IMR-90 (cell line): ENCODE measurements at regions not wholly inside any gene's neighbourhood (a gene's known extent, or its start where the extent isn't known, plus 50 kb on each side); places are given as distances from the start of the nearest gene placed in this dataset.

Experiments used
- ATAC-seq: fragments of 200-7000 bp; cut with Tn5 transposase; 2 replicates; pipeline ENCODE4 v1.9.1; 2020; ENCODE audit warnings: low read depth, mild to moderate bottlenecking, moderate library complexity
- BruUV-seq: library from RNA; stranded (reverse); fragments of 400-500 nt; replicated peaks from 2 replicates; lab custom pipeline; 2021; lab: Mats Ljungman, UMichigan
- CTCF ChIA-PET: fragments of 300-600 bp; formaldehyde crosslinking; extraction: SDS; loops from one replicate; lab custom pipeline; 2021; ENCODE audit warnings: antibody characterized with exemption; lab: Yijun Ruan, JAX
- POLR2A ChIA-PET: fragments of 300-600 bp; sonication (Branson Sonifier 250); formaldehyde crosslinking; loops from one replicate; lab custom pipeline; 2022; ENCODE audit warnings: antibody characterized with exemption; ENCODE audit not compliant: unreplicated experiment; lab: Charles Lee
- DNase-seq: peaks from one replicate; pipeline ENCODE4 v3.0.0; 2013
- H2AFZ ChIP-seq: replicated peaks from 2 replicates; pipeline ENCODE3; 2013; ENCODE audit warnings: low read length, mild to moderate bottlenecking; ENCODE audit not compliant: poor library complexity
- H2AK5ac ChIP-seq: 2 replicates; pipeline ENCODE4 v1.6.1; 2013; ENCODE audit warnings: low read depth, low read length, inconsistent platforms
- H2AK9ac ChIP-seq: replicated peaks from 2 replicates; pipeline ENCODE3; 2013; ENCODE audit warnings: mild to moderate bottlenecking, low read depth, low read length, moderate library complexity; ENCODE audit not compliant: poor library complexity
- H2BK120ac ChIP-seq: 2 replicates; pipeline ENCODE4 v1.6.1; 2013; ENCODE audit warnings: low read depth, low read length, inconsistent platforms
- H2BK15ac ChIP-seq: 3 replicates; pipeline ENCODE4 v1.6.1; 2013; ENCODE audit warnings: low read depth, low read length, inconsistent platforms
- H2BK20ac ChIP-seq: 2 replicates; pipeline ENCODE4 v1.6.1; 2013; ENCODE audit warnings: low read depth, mild to moderate bottlenecking, inconsistent platforms, low read length, moderate library complexity
- H2BK5ac ChIP-seq: 2 replicates; pipeline ENCODE4 v1.6.1; 2013; ENCODE audit warnings: mild to moderate bottlenecking, low read depth, low read length, inconsistent platforms; ENCODE audit not compliant: poor library complexity, severe bottlenecking
- H3K14ac ChIP-seq: replicated peaks from 2 replicates; pipeline ENCODE4 v1.6.1; 2013; ENCODE audit warnings: low read depth, low read length, inconsistent platforms
- H3K18ac ChIP-seq: 2 replicates; pipeline ENCODE4 v1.6.1; 2013; ENCODE audit warnings: low read depth, low read length, control low read depth
- H3K23ac ChIP-seq: 2 replicates; pipeline ENCODE4 v1.6.1; 2013; ENCODE audit warnings: low read depth, low read length, inconsistent platforms
- H3K27ac ChIP-seq: 2 replicates; pipeline ENCODE4 v1.5.1; 2013; ENCODE audit warnings: mild to moderate bottlenecking, control low read depth, low read length; ENCODE audit not compliant: insufficient read depth
- H3K27me3 ChIP-seq: 2 replicates; pipeline ENCODE4 v1.6.1; 2013; ENCODE audit warnings: low read length; ENCODE audit not compliant: control insufficient read depth, insufficient read depth
- H3K36me3 ChIP-seq: 2 replicates; pipeline ENCODE4 v1.6.1; 2013; ENCODE audit warnings: low read length, mixed read lengths; ENCODE audit not compliant: control insufficient read depth, insufficient read depth
- H3K4ac ChIP-seq: 2 replicates; pipeline ENCODE4 v1.6.1; 2013; ENCODE audit warnings: low read depth, low read length, inconsistent platforms
- H3K4me1 ChIP-seq: 2 replicates; pipeline ENCODE4 v1.6.1; 2013; ENCODE audit warnings: low read length, mixed read lengths; ENCODE audit not compliant: control insufficient read depth, insufficient read depth
- H3K4me2 ChIP-seq: 2 replicates; pipeline ENCODE4 v1.6.1; 2013; ENCODE audit warnings: low read depth, mild to moderate bottlenecking, control low read depth, low read length, moderate library complexity
- H3K4me3 ChIP-seq: 2 replicates; pipeline ENCODE4 v1.5.1; 2013; ENCODE audit warnings: low read depth, mild to moderate bottlenecking, control low read depth, low read length, moderate library complexity; ENCODE audit not compliant: insufficient read depth
- H3K56ac ChIP-seq: 2 replicates; pipeline ENCODE4 v1.6.1; 2013; ENCODE audit warnings: low read length, inconsistent platforms; ENCODE audit not compliant: insufficient read depth; ENCODE audit errors: extremely low read depth
- H3K79me1 ChIP-seq, 2 experiments: 2 replicates each; pipeline ENCODE4 v1.6.1; 2013; ENCODE audit warnings: low read length in 2 of 2, inconsistent platforms in 1 of 2, low read depth in 1 of 2
- H3K9ac ChIP-seq: 2 replicates; pipeline ENCODE4 v1.6.1; 2013; ENCODE audit warnings: low read depth, low read length, control low read depth
- H3K9me1 ChIP-seq: 2 replicates; pipeline ENCODE4 v1.6.1; 2013; ENCODE audit warnings: low read length, inconsistent platforms; ENCODE audit not compliant: insufficient read depth
- H3K9me3 ChIP-seq: 2 replicates; pipeline ENCODE4 v1.6.1; 2013; ENCODE audit warnings: low read length; ENCODE audit not compliant: control insufficient read depth, insufficient read depth
- H4K20me1 ChIP-seq: 2 replicates; pipeline ENCODE4 v1.6.1; 2013; ENCODE audit warnings: low read length, inconsistent platforms; ENCODE audit not compliant: insufficient read depth
- H4K5ac ChIP-seq: 2 replicates; pipeline ENCODE4 v1.6.1; 2013; ENCODE audit warnings: mild to moderate bottlenecking, low read depth, low read length, control low read depth
- H4K8ac ChIP-seq, 2 experiments: 2 replicates each; pipeline ENCODE4 v1.6.1; 2013; ENCODE audit warnings: low read depth in 2 of 2, low read length in 2 of 2, control low read depth in 1 of 2, inconsistent platforms in 1 of 2
- H4K91ac ChIP-seq: 2 replicates; pipeline ENCODE4 v1.6.1; 2013; ENCODE audit warnings: low read depth, low read length, inconsistent platforms; ENCODE audit not compliant: insufficient read depth
- BHLHE40 ChIP-seq: fragments of 150-350 bp; IDR thresholded peaks from 2 replicates; pipeline ENCODE4 v1.6.1; 2016; ENCODE audit warnings: mild to moderate bottlenecking, low read depth, low read length
- MAFK ChIP-seq: IDR thresholded peaks from 2 replicates; pipeline ENCODE4 v1.6.1; 2012; ENCODE audit warnings: low read depth, low read length, improper control_type of control experiment
- WGBS, 2 experiments: methylation state at CpG; one replicate each; pipeline versions ENCODE4 v1.1.5 to v1.1.7; 2013; ENCODE audit warnings: missing lambda C conversion rate in 2 of 2; ENCODE audit not compliant: insufficient read length in 1 of 2; ENCODE audit errors: extremely low coverage in 2 of 2; 5-methylcytosine and 5-hydroxymethylcytosine counted together
- dilution Hi-C: fragments of 300-500 bp; cut with HindIII; formaldehyde crosslinking; loops from one replicate; pipeline ENCODE4 v1.14.3; 2018; ENCODE audit warnings: low sequenced_read_pairs; ENCODE audit not compliant: unreplicated experiment
- in situ Hi-C: fragments of 300-500 bp; cut with MboI; formaldehyde crosslinking; loops from 3 replicates; pipeline ENCODE4 v1.14.3; 2019; ENCODE audit warnings: low sequenced_read_pairs, inconsistent platforms, mixed read lengths
- intact Hi-C: fragments of 100-400 bp; cut with micrococcal nuclease; formaldehyde crosslinking; loops from 2 replicates; pipeline ENCODE4 v1.10.0; 2022

GRCh38 chr13:57437587-57437986 lies 194.0 kb upstream of the PCDH17 start:
- H2BK20ac ChIP-seq, result no peak overlapping the region
- H3K9me3 ChIP-seq, result peaks cover 10% of the 10 kb centered on the region; the same call in 1 of the 2 replicates
- dilution Hi-C loops (no loop called here), in situ Hi-C loops (no loop called here), intact Hi-C loops (no loop called here)
- no peak overlapping the region for H3K4me2 ChIP-seq
- no peak for ATAC-seq
- no peaks in the 10 kb centered on the region for H3K27me3 ChIP-seq
- CTCF ChIA-PET, result no interaction called here
- H2BK120ac ChIP-seq, result no peak overlapping the region
- no peak overlapping the region for H2AK9ac ChIP-seq
- no peak overlapping the region for H3K23ac ChIP-seq
- no peaks in the 10 kb centered on the region for H3K9me1 ChIP-seq
- no peak overlapping the region for H2BK15ac ChIP-seq
- DNase-seq, result no peak
- H3K56ac ChIP-seq, result no peak overlapping the region
- H3K14ac ChIP-seq, result no peak overlapping the region
- no peak overlapping the region for H2AFZ ChIP-seq
- H2AK5ac ChIP-seq, result no peak overlapping the region
- BruUV-seq, result no TSS peak
- no peaks in the 10 kb centered on the region for H3K4me1 ChIP-seq
- no peak overlapping the region for H3K9ac ChIP-seq
- 20% methylated on average over 1 of the region's 2 CpGs; no CpG with 5 or more reads in 1 of the 2 experiments for WGBS, 2 experiments
- H3K4ac ChIP-seq, result no peak overlapping the region
- no peak overlapping the region for H3K18ac ChIP-seq
- H4K20me1 ChIP-seq, result no peaks in the 10 kb centered on the region
- POLR2A ChIA-PET, result no interaction called here
- H2BK5ac ChIP-seq, result no peak overlapping the region
- no peak overlapping the region for H4K5ac ChIP-seq
- no peak overlapping the region for H3K27ac ChIP-seq
- 0 out of 2 replicates have a peak, but pooled peaks have one; percentile 5 for TF ChIP-seq MAFK
- no peak for TF ChIP-seq BHLHE40
- H3K36me3 ChIP-seq, result no peaks in the 10 kb centered on the region
- H3K79me1 ChIP-seq, result no peaks in the 10 kb centered on the region
- H4K8ac ChIP-seq, result no peak overlapping the region
- no peak overlapping the region for H3K4me3 ChIP-seq
- no peak overlapping the region for H4K91ac ChIP-seq
